Epidermal melanocyte (primary cell): ENCODE measurements at regions not wholly inside any gene's neighbourhood (a gene's known extent, or its start where the extent isn't known, plus 50 kb on each side); places are given as distances from the start of the nearest gene placed in this dataset.
"Not testable (repeated sequence)": the region's sequence is repeated elsewhere in the genome, so short reads cannot be mapped to it uniquely, and the experiment has no call there.

Experiments used
- DNase-seq: peaks from one replicate; pipeline ENCODE4 v3.0.0; 2011; ENCODE audit warnings: low spot score; ENCODE audit not compliant: insufficient read length

GRCh38 chr13:97520061-97520460 lies 86.1 kb downstream of the RAP2A start:
- no peak for DNase-seq

- DNase-seq = no peak
Observed at GRCh38 chr13:97520866-97521265, 86.9 kb downstream of the RAP2A start.

GRCh38 chr13:97521726-97522125 lies 87.8 kb downstream of the RAP2A start:
- DNase-seq = no peak

- DNase-seq = no peak
Observed at GRCh38 chr13:97522243-97522642, 88.3 kb downstream of the RAP2A start.

GRCh38 chr13:97526556-97526955 lies 92.6 kb downstream of the RAP2A start:
- DNase-seq = no peak

GRCh38 chr13:97528518-97528917 lies 94.5 kb downstream of the RAP2A start:
- no peak for DNase-seq

GRCh38 chr13:97534540-97534939 lies 100.6 kb downstream of the RAP2A start:
- DNase-seq = no peak

- DNase-seq = no peak
Observed at GRCh38 chr13:97535614-97536013, 101.6 kb downstream of the RAP2A start.

GRCh38 chr13:97537110-97537509 lies 103.1 kb downstream of the RAP2A start:
- DNase-seq = no peak

- DNase-seq = no peak
Observed at GRCh38 chr13:97538203-97538602, 104.2 kb downstream of the RAP2A start.

- no peak for DNase-seq
Observed at GRCh38 chr13:97539651-97540610, 106.0 kb downstream of the RAP2A start.

GRCh38 chr13:97540696-97541095 lies 106.7 kb downstream of the RAP2A start:
- no peak for DNase-seq

- no peak for DNase-seq
Observed at GRCh38 chr13:97542102-97542685, 108.2 kb downstream of the RAP2A start.

GRCh38 chr13:97544031-97544765 lies 110.2 kb downstream of the RAP2A start:
- no peak for DNase-seq

GRCh38 chr13:97544971-97545499 lies 111.1 kb downstream of the RAP2A start:
- DNase-seq = not testable (repeated sequence)

GRCh38 chr13:97548138-97548537 lies 114.2 kb downstream of the RAP2A start:
- DNase-seq = no peak

- DNase-seq = no peak
Observed at GRCh38 chr13:97548711-97549110, 114.7 kb downstream of the RAP2A start.

- DNase-seq = no peak
Observed at GRCh38 chr13:97549201-97549600, 115.2 kb downstream of the RAP2A start.

- DNase-seq = no peak
Observed at GRCh38 chr13:97554496-97554895, 120.5 kb downstream of the RAP2A start.

- DNase-seq = no peak
Observed at GRCh38 chr13:97555034-97555433, 121.1 kb downstream of the RAP2A start.

GRCh38 chr13:97559030-97559429 lies 125.1 kb downstream of the RAP2A start:
- DNase-seq = no peak

- DNase-seq = no peak
Observed at GRCh38 chr13:97559981-97560380, 126.0 kb downstream of the RAP2A start.
